ENCODE measurements at regions not wholly inside any gene's neighbourhood (a gene's known extent, or its start where the extent isn't known, plus 50 kb on each side); places are given as distances from the start of the nearest gene placed in this dataset.

DNA sequence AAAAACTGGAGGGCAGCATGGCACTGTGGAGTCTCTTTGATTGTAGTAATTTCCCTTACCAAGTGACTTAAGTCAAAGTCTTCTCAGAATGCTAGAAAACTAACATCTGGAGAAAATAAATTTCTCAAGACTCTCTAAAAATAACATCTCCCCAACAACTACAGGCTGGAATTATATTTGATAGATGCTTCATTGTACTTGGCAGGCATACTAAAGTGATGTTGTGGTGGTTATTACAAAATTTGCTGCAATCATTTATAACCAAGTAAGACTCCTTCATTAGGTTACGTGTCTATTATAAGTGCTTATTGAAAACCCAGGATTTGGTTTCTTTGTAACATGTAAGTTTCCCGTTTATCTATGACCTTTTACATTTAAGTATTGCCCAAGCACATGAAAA, 132.9 kb upstream of the NRIP1 start:
- H3K79me2 ChIP-seq (ENCODE audit: insufficient read depth, low read length), result no peaks in the 10 kb centered on the region

More for the DNA sequence above, 132.9 kb upstream of the NRIP1 start:
- Histone ChIP-seq H4K8ac (replicated peaks; ENCODE audit: insufficient read length, low read depth, low read length) (no peak overlapping the region), H2AK5ac (ENCODE audit: insufficient read length, low read length) (no peak overlapping the region), H4K5ac (ENCODE audit: insufficient read length, low read depth, low read length) (no peak overlapping the region), H2BK5ac (ENCODE audit: insufficient read length, low read length) (no peak overlapping the region), H3K14ac (ENCODE audit: insufficient read depth, low read length) (no peak overlapping the region), H3K23me2 (ENCODE audit: insufficient read length, low read depth, low read length, poor library complexity, severe bottlenecking) (no peaks in the 10 kb centered on the region), H2BK15ac (ENCODE audit: low read depth, low read length) (no peak overlapping the region), H3K56ac (ENCODE audit: insufficient read length, low read depth, low read length) (no peak overlapping the region), H2BK20ac (ENCODE audit: low read depth, low read length, poor library complexity, severe bottlenecking) (no peak overlapping the region), H3K4ac (ENCODE audit: low read depth, low read length) (no peak overlapping the region), H3K4me1 (ENCODE audit: insufficient read depth, low read length) (no peaks in the 10 kb centered on the region), H3K9me3 (ENCODE audit: control insufficient read depth, low read depth, low read length) (no peaks in the 10 kb centered on the region), H2AFZ (ENCODE audit: low read length) (no peak overlapping the region), H4K20me1 (ENCODE audit: control insufficient read depth, insufficient read depth, insufficient read length) (no peaks in the 10 kb centered on the region), H4K91ac (ENCODE audit: insufficient read length, low read depth, low read length) (no peak overlapping the region), H3K18ac (ENCODE audit: insufficient read length, low read depth, low read length) (no peak overlapping the region), H3K27me3 (ENCODE audit: insufficient read depth, low read length) (no peaks in the 10 kb centered on the region), H3K23ac (ENCODE audit: insufficient read length, low read depth, low read length) (no peak overlapping the region), H3T11ph (ENCODE audit: low read length) (no peak overlapping the region), H3K27ac (ENCODE audit: insufficient read length, low read depth, low read length) (no peak overlapping the region), H3K4me2 (ENCODE audit: insufficient read depth, insufficient read length, low read length) (no peak overlapping the region), H2BK12ac (ENCODE audit: insufficient read length, low read depth, low read length) (no peak overlapping the region), H3K79me1 (ENCODE audit: insufficient read depth, low read depth, low read length, poor library complexity, severe bottlenecking) (no peaks in the 10 kb centered on the region), H2BK120ac (ENCODE audit: low read depth, low read length, poor library complexity, severe bottlenecking) (no peak overlapping the region), H3K9ac (ENCODE audit: extremely low read depth, insufficient read length, low read length) (no peak overlapping the region)
- no CpG with 5 or more reads among the region's 2 CpGs for WGBS (ENCODE audit: extremely low coverage, insufficient read length, low lambda C conversion rate)
- H3K4me1 Mint-ChIP-seq, result no peaks in the 10 kb centered on the region
- no peak overlapping the region; a peak in 1 of 7 replicates for H3K27ac Mint-ChIP-seq
- no peaks in the 10 kb centered on the region for H3K27me3 Mint-ChIP-seq (ENCODE audit: low read depth)
- no peaks in the 10 kb centered on the region; a peak in 1 of 5 replicates for H3K9me3 Mint-ChIP-seq
- no peak for DNase-seq
- TF ChIP-seq, protein P1, sequence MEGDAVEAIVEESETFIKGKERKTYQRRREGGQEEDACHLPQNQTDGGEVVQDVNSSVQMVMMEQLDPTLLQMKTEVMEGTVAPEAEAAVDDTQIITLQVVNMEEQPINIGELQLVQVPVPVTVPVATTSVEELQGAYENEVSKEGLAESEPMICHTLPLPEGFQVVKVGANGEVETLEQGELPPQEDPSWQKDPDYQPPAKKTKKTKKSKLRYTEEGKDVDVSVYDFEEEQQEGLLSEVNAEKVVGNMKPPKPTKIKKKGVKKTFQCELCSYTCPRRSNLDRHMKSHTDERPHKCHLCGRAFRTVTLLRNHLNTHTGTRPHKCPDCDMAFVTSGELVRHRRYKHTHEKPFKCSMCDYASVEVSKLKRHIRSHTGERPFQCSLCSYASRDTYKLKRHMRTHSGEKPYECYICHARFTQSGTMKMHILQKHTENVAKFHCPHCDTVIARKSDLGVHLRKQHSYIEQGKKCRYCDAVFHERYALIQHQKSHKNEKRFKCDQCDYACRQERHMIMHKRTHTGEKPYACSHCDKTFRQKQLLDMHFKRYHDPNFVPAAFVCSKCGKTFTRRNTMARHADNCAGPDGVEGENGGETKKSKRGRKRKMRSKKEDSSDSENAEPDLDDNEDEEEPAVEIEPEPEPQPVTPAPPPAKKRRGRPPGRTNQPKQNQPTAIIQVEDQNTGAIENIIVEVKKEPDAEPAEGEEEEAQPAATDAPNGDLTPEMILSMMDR (conservative IDR thresholded peaks at IDR 0.05), result no peak
- H3K36me3 Mint-ChIP-seq (ENCODE audit: insufficient read depth in 1 of 3, low read depth in 3 of 3), result no peaks in the 10 kb centered on the region
- no peak overlapping the region for H3K4me3 Mint-ChIP-seq
